Esophagus muscularis mucosa (tissue), 3 donors: ENCODE measurements at regions not wholly inside any gene's neighbourhood (a gene's known extent, or its start where the extent isn't known, plus 50 kb on each side); places are given as distances from the start of the nearest gene placed in this dataset.

Experiments used
- CTCF ChIP-seq, 3 experiments: fragments of 200-600 bp in 2 of 3; fragments of 450-650 bp in 1 of 3; sonication (generic) in 2 of 3; IDR thresholded peaks; one replicate each; pipeline ENCODE4 v1.5.1; 2017 to 2019; ENCODE audit warnings: antibody characterized with exemption in 3 of 3, mild to moderate bottlenecking in 2 of 3, moderate library complexity in 1 of 3
- EP300 ChIP-seq: sonication (generic); formaldehyde crosslinking; IDR thresholded peaks from one replicate; pipeline ENCODE4 v1.6.1; 2017; ENCODE audit warnings: antibody characterized with exemption

- TF ChIP-seq CTCF (IDR thresholded peaks at IDR 0.05) (no peak), EP300 (no peak)
These were observed 569.0 kb downstream of the TAF11L14 start for GRCh38 chr5:18203296-18203695.
